Nephron (organoid): ENCODE measurements at regions not wholly inside any gene's neighbourhood (a gene's known extent, or its start where the extent isn't known, plus 50 kb on each side); places are given as distances from the start of the nearest gene placed in this dataset.
"Not testable (repeated sequence)": the region's sequence is repeated elsewhere in the genome, so short reads cannot be mapped to it uniquely, and the experiment has no call there.

Source experiments
- H3K27ac Mint-ChIP-seq, 3 experiments: 2 replicates each; pipeline ENCODE4 v1.8.0; 2020; ENCODE audit warnings: mixed read lengths in 3 of 3, mild to moderate bottlenecking in 2 of 3, moderate library complexity in 1 of 3
- H3K27me3 Mint-ChIP-seq: 2 replicates; pipeline ENCODE4 v1.8.0; 2021; ENCODE audit warnings: low read depth, mild to moderate bottlenecking, moderate library complexity, mixed read lengths
- H3K36me3 Mint-ChIP-seq: 2 replicates; pipeline ENCODE4 v1.8.0; 2020; ENCODE audit warnings: low read depth, mixed read lengths
- H3K4me1 Mint-ChIP-seq: 2 replicates; pipeline ENCODE4 v1.8.0; 2020; ENCODE audit warnings: mixed read lengths
- H3K4me3 Mint-ChIP-seq, 3 experiments: 2 replicates each; pipeline ENCODE4 v1.8.0; 2020; ENCODE audit warnings: mild to moderate bottlenecking in 3 of 3, mixed read lengths in 3 of 3, moderate library complexity in 2 of 3
- H3K9me3 Mint-ChIP-seq: 2 replicates; pipeline ENCODE4 v1.8.0; 2020; ENCODE audit warnings: mixed read lengths
- CTCF ChIP-seq, 3 experiments: fragments of 200-600 bp; sonication (generic); IDR thresholded peaks; one replicate each; pipeline ENCODE4 v1.5.0; 2021; ENCODE audit warnings: antibody characterized with exemption in 3 of 3; ENCODE audit not compliant: unreplicated experiment in 3 of 3

- TF ChIP-seq CTCF (IDR thresholded peaks at IDR 0.05; ENCODE audit: unreplicated experiment in 3 of 3), result no peak
- Mint-ChIP-seq H3K9me3 (peaks cover 30% of the 10 kb centered on the region), H3K36me3 (no peaks in the 10 kb centered on the region), H3K4me3 (no peak overlapping the region), H3K27ac (no peak overlapping the region), H3K27me3 (no peaks in the 10 kb centered on the region), H3K4me1 (no peaks in the 10 kb centered on the region)
Observed at GRCh38 chrX:55841962-55842752, 124.6 kb downstream of the RRAGB start.

- not testable (repeated sequence) for H3K4me1 Mint-ChIP-seq, H3K27ac Mint-ChIP-seq, H3K27me3 Mint-ChIP-seq, H3K4me3 Mint-ChIP-seq, H3K36me3 Mint-ChIP-seq
- H3K9me3 Mint-ChIP-seq, result peaks cover 10% of the 10 kb centered on the region
Observed at GRCh38 chrX:55866779-55867178, 149.2 kb downstream of the RRAGB start.

GRCh38 chrX:55867181-55867651 is 149.7 kb downstream of the RRAGB start:
- no peaks in the 10 kb centered on the region for H3K4me1 Mint-ChIP-seq
- H3K4me3 Mint-ChIP-seq, result no peak overlapping the region
- H3K9me3 Mint-ChIP-seq, result peaks cover 10% of the 10 kb centered on the region
- no peak overlapping the region for H3K27ac Mint-ChIP-seq
- no peaks in the 10 kb centered on the region for H3K36me3 Mint-ChIP-seq
- no peak for TF ChIP-seq CTCF (IDR thresholded peaks at IDR 0.05; ENCODE audit: unreplicated experiment in 3 of 3)
- H3K27me3 Mint-ChIP-seq, result no peaks in the 10 kb centered on the region

GRCh38 chrX:55867708-55868107 is 150.2 kb downstream of the RRAGB start:
- Mint-ChIP-seq H3K4me1 (no peaks in the 10 kb centered on the region), H3K27ac (no peak overlapping the region), H3K36me3 (no peaks in the 10 kb centered on the region), H3K9me3 (peaks cover 10% of the 10 kb centered on the region), H3K27me3 (no peaks in the 10 kb centered on the region), H3K4me3 (no peak overlapping the region)
- TF ChIP-seq CTCF (IDR thresholded peaks at IDR 0.05; ENCODE audit: unreplicated experiment in 3 of 3), result no peak

- Mint-ChIP-seq H3K36me3 (no peaks in the 10 kb centered on the region), H3K4me3 (no peak overlapping the region), H3K27me3 (no peaks in the 10 kb centered on the region), H3K27ac (no peak overlapping the region), H3K4me1 (no peaks in the 10 kb centered on the region), H3K9me3 (peaks cover 22% of the 10 kb centered on the region)
- TF ChIP-seq CTCF (IDR thresholded peaks at IDR 0.05; ENCODE audit: unreplicated experiment in 3 of 3), result no peak
Observed at GRCh38 chrX:55874807-55875206, 157.3 kb downstream of the RRAGB start.

GRCh38 chrX:55883541-55883940 is 166.0 kb downstream of the RRAGB start:
- not testable (repeated sequence) for H3K4me3 Mint-ChIP-seq, H3K27ac Mint-ChIP-seq, H3K36me3 Mint-ChIP-seq, H3K4me1 Mint-ChIP-seq, H3K27me3 Mint-ChIP-seq
- peaks cover 25% of the 10 kb centered on the region for H3K9me3 Mint-ChIP-seq

GRCh38 chrX:55907968-55908607 is 190.5 kb downstream of the RRAGB start:
- H3K9me3 Mint-ChIP-seq, result peaks cover 9% of the 10 kb centered on the region
- H3K27me3 Mint-ChIP-seq, result no peaks in the 10 kb centered on the region
- TF ChIP-seq CTCF (IDR thresholded peaks at IDR 0.05; ENCODE audit: unreplicated experiment in 3 of 3), result peak; percentile 33 to 60 (median 50)

More at GRCh38 chrX:55907968-55908607, 190.5 kb downstream of the RRAGB start:
- H3K4me3 Mint-ChIP-seq, result peak overlapping the region; percentile 95 to 98 (median 97)
- no peaks in the 10 kb centered on the region for H3K4me1 Mint-ChIP-seq
- no peaks in the 10 kb centered on the region for H3K36me3 Mint-ChIP-seq
- H3K27ac Mint-ChIP-seq, result peak overlapping the region; percentile 91 to 99 (median 98)
